Fibroblast of lung (primary cell): ENCODE measurements at regions not wholly inside any gene's neighbourhood (a gene's known extent, or its start where the extent isn't known, plus 50 kb on each side); places are given as distances from the start of the nearest gene placed in this dataset.

Source experiments
- DNase-seq, 2 donors: peaks; one replicate each; pipeline versions ENCODE4 v3.0.0 to v3.0.0-alpha.2; 2010; ENCODE audit warnings: low read depth in 2 of 2
- H2AFZ ChIP-seq: 2 replicates; pipeline ENCODE4 v1.5.1; 2012; ENCODE audit warnings: low read length, control low read depth, inconsistent platforms
- H3K27ac ChIP-seq: 2 replicates; pipeline ENCODE4 v1.5.1; 2011; ENCODE audit warnings: low read length, control low read depth; ENCODE audit not compliant: insufficient read depth
- H3K27me3 ChIP-seq: 2 replicates; pipeline ENCODE4 v1.5.1; 2011; ENCODE audit warnings: mild to moderate bottlenecking, low read length; ENCODE audit not compliant: control insufficient read depth, insufficient read depth
- H3K36me3 ChIP-seq: 2 replicates; pipeline ENCODE4 v1.5.1; 2011; ENCODE audit warnings: low read length; ENCODE audit not compliant: control insufficient read depth, insufficient read depth
- H3K4me1 ChIP-seq: 2 replicates; pipeline ENCODE4 v1.5.1; 2011; ENCODE audit warnings: low read length; ENCODE audit not compliant: control insufficient read depth, insufficient read depth; ENCODE audit errors: extremely low read depth
- H3K4me2 ChIP-seq: 2 replicates; pipeline ENCODE4 v1.5.1; 2011; ENCODE audit warnings: low read length, control low read depth; ENCODE audit not compliant: insufficient read depth; ENCODE audit errors: extremely low read depth
- H3K4me3 ChIP-seq, 4 experiments: fragments of 200-600 bp in 1 of 4; sonication (generic) in 1 of 4; replicated peaks in 1 of 4; 2 replicates each; pipeline ENCODE4 v1.5.1; 2011 to 2016; ENCODE audit warnings: low read length in 4 of 4, low read depth in 3 of 4, mild to moderate bottlenecking in 3 of 4, control low read depth in 2 of 4, inconsistent platforms in 1 of 4, mixed read lengths in 1 of 4; ENCODE audit not compliant: insufficient read depth in 1 of 4; ENCODE audit errors: control extremely low read depth in 1 of 4
- H3K79me2 ChIP-seq: 2 replicates; pipeline ENCODE4 v1.5.1; 2012; ENCODE audit warnings: mild to moderate bottlenecking, low read length, inconsistent platforms; ENCODE audit not compliant: control insufficient read depth, insufficient read depth
- H3K9ac ChIP-seq: 2 replicates; pipeline ENCODE4 v1.5.1; 2011; ENCODE audit warnings: mild to moderate bottlenecking, low read length, control low read depth; ENCODE audit not compliant: insufficient read depth
- H3K9me3 ChIP-seq: 2 replicates; pipeline ENCODE4 v1.5.1; 2012; ENCODE audit warnings: low read depth, low read length; ENCODE audit not compliant: control insufficient read depth, insufficient read depth
- H4K20me1 ChIP-seq: 2 replicates; pipeline ENCODE4 v1.5.1; 2011; ENCODE audit warnings: low read length; ENCODE audit not compliant: control insufficient read depth, insufficient read depth; ENCODE audit errors: extremely low read depth
- EZH2 ChIP-seq: IDR thresholded peaks from 2 replicates; pipeline ENCODE4 v1.5.1; 2012; ENCODE audit warnings: low read length, control low read depth, mild to moderate bottlenecking; ENCODE audit errors: missing control alignments
- TF ChIP-seq, protein P1 (sequence below), 2 donors: IDR thresholded peaks in 1 of 2; conservative IDR thresholded peaks in 1 of 2; 1 replicate in 1 of 2; 2 replicates in 1 of 2; pipeline ENCODE4 v1.5.1; 2011 to 2012; ENCODE audit warnings: low read length in 2 of 2, control low read depth in 1 of 2, inconsistent platforms in 1 of 2, low read depth in 1 of 2, mild to moderate bottlenecking in 1 of 2

DNA sequence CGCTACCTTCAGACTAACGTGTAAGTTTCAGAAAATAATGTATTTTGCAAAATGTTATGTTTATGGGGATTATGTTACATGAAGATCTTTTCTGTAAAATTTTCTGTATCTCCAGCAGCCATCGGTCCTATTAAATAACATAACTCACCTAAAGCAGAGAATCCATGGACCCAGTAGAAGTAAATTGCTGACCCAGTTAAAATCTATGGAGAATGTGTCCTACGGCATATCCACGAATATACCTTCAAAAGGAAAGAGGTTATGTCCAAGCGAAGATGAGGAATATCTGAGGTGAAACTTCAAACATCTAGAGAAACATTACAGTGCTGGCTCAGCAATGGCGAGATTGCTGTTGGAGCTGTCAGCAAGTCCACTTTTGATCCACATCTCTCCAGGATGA is 492.2 kb upstream of the ADAMTS16 start:
- no peak for DNase-seq
- H3K27me3 ChIP-seq, result no peaks in the 10 kb centered on the region
- TF ChIP-seq EZH2, result no peak
- TF ChIP-seq, protein P1, sequence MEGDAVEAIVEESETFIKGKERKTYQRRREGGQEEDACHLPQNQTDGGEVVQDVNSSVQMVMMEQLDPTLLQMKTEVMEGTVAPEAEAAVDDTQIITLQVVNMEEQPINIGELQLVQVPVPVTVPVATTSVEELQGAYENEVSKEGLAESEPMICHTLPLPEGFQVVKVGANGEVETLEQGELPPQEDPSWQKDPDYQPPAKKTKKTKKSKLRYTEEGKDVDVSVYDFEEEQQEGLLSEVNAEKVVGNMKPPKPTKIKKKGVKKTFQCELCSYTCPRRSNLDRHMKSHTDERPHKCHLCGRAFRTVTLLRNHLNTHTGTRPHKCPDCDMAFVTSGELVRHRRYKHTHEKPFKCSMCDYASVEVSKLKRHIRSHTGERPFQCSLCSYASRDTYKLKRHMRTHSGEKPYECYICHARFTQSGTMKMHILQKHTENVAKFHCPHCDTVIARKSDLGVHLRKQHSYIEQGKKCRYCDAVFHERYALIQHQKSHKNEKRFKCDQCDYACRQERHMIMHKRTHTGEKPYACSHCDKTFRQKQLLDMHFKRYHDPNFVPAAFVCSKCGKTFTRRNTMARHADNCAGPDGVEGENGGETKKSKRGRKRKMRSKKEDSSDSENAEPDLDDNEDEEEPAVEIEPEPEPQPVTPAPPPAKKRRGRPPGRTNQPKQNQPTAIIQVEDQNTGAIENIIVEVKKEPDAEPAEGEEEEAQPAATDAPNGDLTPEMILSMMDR (conservative IDR thresholded peaks at IDR 0.05 in 1 of 2, IDR thresholded peaks at IDR 0.05 in 1 of 2; ENCODE audit: low read depth in 1 of 2, low read length in 2 of 2), result no peak

DNA sequence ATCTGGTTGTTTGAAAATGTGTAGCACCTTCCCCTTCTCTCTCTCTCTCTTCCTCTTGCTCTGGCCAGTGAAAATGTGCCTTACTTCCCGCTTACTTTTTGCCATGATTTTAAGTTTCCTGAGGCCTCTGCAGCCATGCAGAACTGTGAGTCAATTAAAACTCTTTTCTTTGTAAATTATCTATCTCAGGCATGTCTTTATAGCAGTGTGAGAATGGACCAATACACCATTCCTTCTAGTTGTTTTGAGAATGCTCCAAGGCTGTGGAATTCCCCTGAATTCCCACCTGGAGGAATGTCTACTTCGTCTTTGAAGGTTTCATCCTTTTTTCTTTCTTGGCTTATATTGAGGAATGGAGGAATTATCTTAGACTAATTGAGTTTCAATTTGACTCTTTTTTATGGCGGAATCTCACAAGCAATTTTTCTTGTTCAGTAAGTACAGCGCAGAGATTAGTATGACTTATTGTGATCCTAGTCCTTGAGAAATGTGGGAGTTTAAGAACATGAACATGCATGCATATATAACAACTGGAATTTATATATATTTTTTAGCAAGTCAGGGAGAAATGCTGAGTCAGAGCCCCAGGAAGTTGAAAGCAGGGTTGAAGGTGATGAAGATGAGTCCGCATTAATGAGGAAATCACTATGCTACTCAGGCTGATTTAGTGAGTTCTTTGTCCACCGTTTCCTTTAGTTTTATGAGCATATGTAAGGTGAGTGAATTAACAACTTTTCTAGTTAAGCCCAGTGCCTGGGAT is 488.1 kb upstream of the ADAMTS16 start:
- Histone ChIP-seq H3K9me3 (no peaks in the 10 kb centered on the region), H4K20me1 (no peaks in the 10 kb centered on the region), H3K36me3 (no peaks in the 10 kb centered on the region), H3K27ac (no peak overlapping the region), H3K9ac (no peak overlapping the region), H3K4me3 (no peak overlapping the region), H2AFZ (no peak overlapping the region), H3K4me2 (no peak overlapping the region), H3K27me3 (no peaks in the 10 kb centered on the region), H3K4me1 (no peaks in the 10 kb centered on the region), H3K79me2 (no peaks in the 10 kb centered on the region)
- DNase-seq, result no peak
- TF ChIP-seq, protein P1 (conservative IDR thresholded peaks at IDR 0.05 in 1 of 2, IDR thresholded peaks at IDR 0.05 in 1 of 2; ENCODE audit: low read depth in 1 of 2, low read length in 2 of 2), result no peak

More for the DNA sequence above, 492.2 kb upstream of the ADAMTS16 start:
- H3K9ac ChIP-seq, result no peak overlapping the region
- H3K4me1 ChIP-seq, result no peaks in the 10 kb centered on the region
- H3K79me2 ChIP-seq, result no peaks in the 10 kb centered on the region
- no peaks in the 10 kb centered on the region for H3K36me3 ChIP-seq
- no peaks in the 10 kb centered on the region for H4K20me1 ChIP-seq
- no peak overlapping the region for H2AFZ ChIP-seq
- no peak overlapping the region for H3K4me3 ChIP-seq
- H3K9me3 ChIP-seq, result no peaks in the 10 kb centered on the region
- no peak overlapping the region for H3K4me2 ChIP-seq
- no peak overlapping the region for H3K27ac ChIP-seq

DNA sequence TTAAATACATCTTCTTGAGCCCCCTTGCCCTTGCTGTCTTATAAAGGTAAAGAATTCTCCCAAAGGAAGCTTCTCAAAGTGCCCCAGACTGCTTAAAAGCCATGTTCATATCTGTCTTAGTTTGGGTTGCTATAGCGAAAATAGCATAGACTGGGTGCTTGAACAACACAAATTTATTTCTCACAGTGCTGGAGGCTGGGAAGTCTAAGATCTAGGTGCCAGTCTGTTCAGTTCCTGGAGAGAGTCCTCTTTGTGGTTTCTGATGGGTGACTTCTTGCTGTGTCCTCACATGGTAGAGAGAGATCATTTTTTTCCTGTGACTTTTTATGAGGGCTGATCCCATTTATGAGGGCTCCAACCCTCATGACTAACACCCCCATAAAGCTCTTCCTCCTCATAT is 486.7 kb upstream of the ADAMTS16 start:
- Histone ChIP-seq H3K4me3 (no peak overlapping the region), H3K27ac (no peak overlapping the region), H3K9me3 (no peaks in the 10 kb centered on the region), H3K27me3 (no peaks in the 10 kb centered on the region), H3K4me2 (no peak overlapping the region), H3K4me1 (no peaks in the 10 kb centered on the region), H3K9ac (no peak overlapping the region), H3K79me2 (no peaks in the 10 kb centered on the region), H4K20me1 (no peaks in the 10 kb centered on the region), H3K36me3 (no peaks in the 10 kb centered on the region), H2AFZ (no peak overlapping the region)
- DNase-seq, result no peak
- no peak for TF ChIP-seq EZH2
- TF ChIP-seq, protein P1 (conservative IDR thresholded peaks at IDR 0.05 in 1 of 2, IDR thresholded peaks at IDR 0.05 in 1 of 2; ENCODE audit: low read depth in 1 of 2, low read length in 2 of 2), result no peak
